GM12878 (cell line): ENCODE measurements at regions not wholly inside any gene's neighbourhood (a gene's known extent, or its start where the extent isn't known, plus 50 kb on each side); places are given as distances from the start of the nearest gene placed in this dataset.

Experiments used
- ATAC-seq: fragments of 200-7000 bp; cut with Tn5 transposase; 3 replicates; pipeline ENCODE4 v1.9.1; 2020; ENCODE audit warnings: mild to moderate bottlenecking, moderate library complexity
- BruUV-seq: library from RNA; stranded (reverse); fragments of 400-500 nt; replicated peaks from 2 replicates; lab custom pipeline; 2021; lab: Mats Ljungman, UMichigan
- CTCF ChIA-PET: fragments of 300-600 bp; sonication (Branson Sonifier 250); formaldehyde crosslinking; extraction: SDS; loops from one replicate; lab custom pipeline; 2021; ENCODE audit warnings: inconsistent platforms; lab: Yijun Ruan, JAX
- POLR2A ChIA-PET: fragments of 350-600 bp; formaldehyde crosslinking; extraction: SDS; loops from one replicate; lab custom pipeline; 2021; ENCODE audit warnings: inconsistent platforms; lab: Charles Lee
- RAD21 ChIA-PET: fragments of 300-600 bp; sonication (Branson Sonifier 250); formaldehyde crosslinking; loops from one replicate; lab custom pipeline; 2023; ENCODE audit warnings: antibody characterized with exemption; ENCODE audit not compliant: unreplicated experiment; lab: Charles Lee
- SMC1A ChIA-PET: fragments of 300-600 bp; sonication (Branson Sonifier 250); formaldehyde crosslinking; loops from one replicate; lab custom pipeline; 2023; ENCODE audit not compliant: unreplicated experiment, uncharacterized antibody; lab: Charles Lee
- DNase-seq: peaks from one replicate; pipeline ENCODE4 v3.0.0-alpha.2; 2011; ENCODE audit warnings: low read depth, low spot score
- FAIRE-seq: peaks from 3 replicates; lab custom pipeline; 2011; peaks lifted over from hg19 to GRCh38; lab: Jason Lieb, UNC
- H2AFZ ChIP-seq: 2 replicates; pipeline ENCODE4 v1.6.0; 2011; ENCODE audit warnings: low read depth, low read length, control low read depth; ENCODE audit not compliant: control insufficient read depth
- H3K27ac ChIP-seq: 2 replicates; pipeline ENCODE4 v1.5.1; 2011; ENCODE audit warnings: control low read depth; ENCODE audit not compliant: control insufficient read depth, insufficient read depth
- H3K27me3 ChIP-seq, 2 experiments: replicated peaks in 1 of 2; 2 replicates each; pipeline versions ENCODE4 v1.6.0 to v1.6.1; 2011; ENCODE audit warnings: low read length in 1 of 2; ENCODE audit not compliant: control insufficient read depth in 2 of 2, insufficient read depth in 2 of 2
- H3K36me3 ChIP-seq, 2 experiments: 2 replicates each; pipeline ENCODE4 v1.5.1; 2011; ENCODE audit warnings: low read length in 1 of 2; ENCODE audit not compliant: control insufficient read depth in 2 of 2, insufficient read depth in 2 of 2
- H3K4me1 ChIP-seq: 2 replicates; pipeline ENCODE4 v1.6.1; 2011; ENCODE audit warnings: mild to moderate bottlenecking, low read length, moderate library complexity, mixed read lengths; ENCODE audit not compliant: control insufficient read depth, insufficient read depth
- H3K4me2 ChIP-seq: 2 replicates; pipeline ENCODE4 v1.6.0; 2011; ENCODE audit warnings: control low read depth; ENCODE audit not compliant: control insufficient read depth, insufficient read depth
- H3K4me3 ChIP-seq: fragments of 200-600 bp; sonication (generic); 2 replicates; pipeline ENCODE4 v1.5.1; 2016
- H3K79me2 ChIP-seq: 2 replicates; pipeline ENCODE4 v1.6.0; 2011; ENCODE audit warnings: low read length; ENCODE audit not compliant: control insufficient read depth, insufficient read depth
- H3K9ac ChIP-seq: 2 replicates; pipeline ENCODE4 v1.8.0; 2011; ENCODE audit warnings: low read length, control low read depth, mixed read lengths; ENCODE audit not compliant: control insufficient read depth, insufficient read depth
- H3K9me3 ChIP-seq: replicated peaks from 3 replicates; pipeline ENCODE4 v1.5.1; 2011; ENCODE audit warnings: mild to moderate bottlenecking, low read length; ENCODE audit not compliant: control insufficient read depth, insufficient read depth
- H4K20me1 ChIP-seq: 2 replicates; pipeline ENCODE4 v1.6.0; 2011; ENCODE audit not compliant: control insufficient read depth, insufficient read depth
- BCL11A ChIP-seq: IDR thresholded peaks from 2 replicates; pipeline ENCODE4 v1.6.1; 2011; ENCODE audit warnings: low read depth, low read length
- IKZF1 ChIP-seq: fragments of 450-650 bp; conservative IDR thresholded peaks from 2 replicates; pipeline ENCODE4 v1.6.1; 2017; ENCODE audit warnings: antibody characterized with exemption, mild to moderate bottlenecking
- IKZF2 ChIP-seq, 2 experiments: fragments of 450-650 bp; IDR thresholded peaks; 2 replicates each; pipeline ENCODE4 v1.6.1; 2017; ENCODE audit warnings: mild to moderate bottlenecking in 2 of 2, moderate library complexity in 2 of 2
- PAX8 ChIP-seq: fragments of 450-650 bp; IDR thresholded peaks from 2 replicates; pipeline ENCODE4 v1.6.1; 2017; ENCODE audit warnings: mild to moderate bottlenecking, moderate library complexity
- SIX5 ChIP-seq: IDR thresholded peaks from 2 replicates; pipeline ENCODE4 v1.6.1; 2011; ENCODE audit warnings: mild to moderate bottlenecking, low read depth, low read length, moderate library complexity; ENCODE audit not compliant: severe bottlenecking
- SMAD5 ChIP-seq: IDR thresholded peaks from 2 replicates; pipeline ENCODE4 v1.6.1; 2016; ENCODE audit warnings: antibody characterized with exemption, low read depth
- TCF12 ChIP-seq: IDR thresholded peaks from 2 replicates; pipeline ENCODE4 v1.6.1; 2011; ENCODE audit warnings: low read depth, mild to moderate bottlenecking, low read length
- WGBS: methylation state at CpG from one replicate; pipeline ENCODE4 v1.1.6; 2016; ENCODE audit warnings: low lambda C conversion rate; ENCODE audit not compliant: insufficient replicate concordance, insufficient coverage; ENCODE audit errors: missing lambda C conversion rate; 5-methylcytosine and 5-hydroxymethylcytosine counted together
- in situ Hi-C: fragments of 300-500 bp; cut with MboI; formaldehyde crosslinking; loops from 9 replicates; pipeline ENCODE4 v1.14.3; 2018; ENCODE audit warnings: mixed read lengths
- intact Hi-C: fragments of 100-400 bp; cut with micrococcal nuclease; formaldehyde crosslinking; loops from one replicate; pipeline ENCODE4 v1.14.2; 2022; ENCODE audit not compliant: unreplicated experiment
- TF ChIP-seq, protein P1 (sequence below): IDR thresholded peaks from 2 replicates; pipeline ENCODE4 v1.6.1; 2012; ENCODE audit warnings: low read depth, low read length, improper control_type of control experiment
- TF ChIP-seq, protein P2 (sequence below): IDR thresholded peaks from 2 replicates; pipeline ENCODE4 v1.6.1; 2012; ENCODE audit warnings: low read length, inconsistent platforms
- TF ChIP-seq, protein P3 (sequence below): IDR thresholded peaks from 2 replicates; pipeline ENCODE4 v1.6.1; 2011; ENCODE audit warnings: borderline replicate concordance, low read depth, mild to moderate bottlenecking, moderate library complexity, low read length; ENCODE audit not compliant: insufficient read depth, poor library complexity, severe bottlenecking

DNA sequence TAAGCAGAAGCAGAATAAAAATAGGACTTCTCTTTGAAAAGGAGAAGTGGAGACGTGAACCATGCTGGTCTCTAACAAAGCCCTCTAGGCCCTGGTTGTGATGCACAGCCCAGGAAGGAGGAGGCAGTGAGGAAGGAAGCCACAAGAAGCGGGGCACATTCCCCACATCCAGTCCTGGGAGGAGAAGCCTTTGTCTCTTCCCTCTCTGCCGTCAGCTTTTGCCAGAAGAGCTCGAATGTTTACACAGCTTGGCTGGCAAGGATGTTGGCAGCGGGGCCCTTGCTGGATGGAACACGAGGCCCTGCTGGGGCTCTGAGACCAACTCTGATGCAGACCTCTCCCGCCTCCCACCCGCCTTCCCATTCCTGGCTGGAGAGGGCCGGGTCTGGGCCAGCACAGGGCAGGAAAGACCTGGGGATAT lies 91.3 kb downstream of the MAF start:
- FAIRE-seq (no peak), ATAC-seq (no peak), DNase-seq (no peak)
- BruUV-seq = no TSS peak
- Histone ChIP-seq H3K4me2 (no peak overlapping the region), H2AFZ (no peak overlapping the region), H3K4me3 (no peak overlapping the region), H3K27ac (no peak overlapping the region), H3K9ac (no peak overlapping the region), H3K27me3 (no peaks in the 10 kb centered on the region), H3K9me3 (no peaks in the 10 kb centered on the region), H3K4me1 (no peaks in the 10 kb centered on the region), H3K36me3 (no peaks in the 10 kb centered on the region), H4K20me1 (no peaks in the 10 kb centered on the region), H3K79me2 (no peaks in the 10 kb centered on the region)
- in situ Hi-C loops = no loop called here
- POLR2A ChIA-PET = no interaction called here
- TF ChIP-seq SIX5 = no peak
- no peak for TF ChIP-seq IKZF1
- no peak for TF ChIP-seq PAX8
- TF ChIP-seq, protein P1, sequence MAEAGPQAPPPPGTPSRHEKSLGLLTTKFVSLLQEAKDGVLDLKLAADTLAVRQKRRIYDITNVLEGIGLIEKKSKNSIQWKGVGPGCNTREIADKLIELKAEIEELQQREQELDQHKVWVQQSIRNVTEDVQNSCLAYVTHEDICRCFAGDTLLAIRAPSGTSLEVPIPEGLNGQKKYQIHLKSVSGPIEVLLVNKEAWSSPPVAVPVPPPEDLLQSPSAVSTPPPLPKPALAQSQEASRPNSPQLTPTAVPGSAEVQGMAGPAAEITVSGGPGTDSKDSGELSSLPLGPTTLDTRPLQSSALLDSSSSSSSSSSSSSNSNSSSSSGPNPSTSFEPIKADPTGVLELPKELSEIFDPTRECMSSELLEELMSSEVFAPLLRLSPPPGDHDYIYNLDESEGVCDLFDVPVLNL = no peak
- SMC1A ChIA-PET = no interaction called here
- CTCF ChIA-PET = no interaction called here
- 7% methylated on average over 9 of the region's 9 CpGs for WGBS
- RAD21 ChIA-PET = no interaction called here
- intact Hi-C loops = no loop called here

DNA sequence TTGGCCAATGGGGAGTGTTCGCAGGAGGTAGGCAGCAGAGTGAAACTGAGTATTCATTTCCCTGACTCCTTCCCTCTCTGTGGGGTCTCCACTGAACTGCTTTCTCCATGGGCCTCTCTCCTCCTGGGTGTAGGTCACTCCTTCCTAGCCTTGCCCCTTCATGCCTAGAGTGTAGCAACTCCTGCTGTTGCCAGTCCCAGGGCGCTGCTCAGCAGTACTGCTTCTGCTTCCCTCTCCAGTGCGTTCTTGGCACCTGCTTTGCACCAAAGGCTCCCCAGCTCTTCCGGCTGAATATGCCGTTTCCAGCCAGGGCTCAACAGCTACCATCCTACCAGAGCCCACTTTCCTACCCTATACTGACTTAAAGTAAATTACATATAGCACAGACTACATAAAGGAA lies 92.2 kb downstream of the MAF start:
- Histone ChIP-seq H3K79me2 (no peaks in the 10 kb centered on the region), H4K20me1 (no peaks in the 10 kb centered on the region), H3K9me3 (no peaks in the 10 kb centered on the region), H3K9ac (no peak overlapping the region), H3K27ac (no peak overlapping the region), H3K4me1 (no peaks in the 10 kb centered on the region), H3K36me3 (no peaks in the 10 kb centered on the region), H2AFZ (no peak overlapping the region), H3K4me3 (no peak overlapping the region), H3K4me2 (no peak overlapping the region), H3K27me3 (no peaks in the 10 kb centered on the region)
- intact Hi-C loops (no loop called here), in situ Hi-C loops (no loop called here)
- CTCF ChIA-PET = no interaction called here
- DNase-seq = no peak
- no peak for ATAC-seq
- no peak for FAIRE-seq
- WGBS = 45% methylated on average over 5 of the region's 5 CpGs
- TF ChIP-seq TCF12 (no peak), SMAD5 (no peak), BCL11A (no peak), IKZF2 (IDR thresholded peaks at IDR 0.05) (no peak)
- TF ChIP-seq, protein P2, sequence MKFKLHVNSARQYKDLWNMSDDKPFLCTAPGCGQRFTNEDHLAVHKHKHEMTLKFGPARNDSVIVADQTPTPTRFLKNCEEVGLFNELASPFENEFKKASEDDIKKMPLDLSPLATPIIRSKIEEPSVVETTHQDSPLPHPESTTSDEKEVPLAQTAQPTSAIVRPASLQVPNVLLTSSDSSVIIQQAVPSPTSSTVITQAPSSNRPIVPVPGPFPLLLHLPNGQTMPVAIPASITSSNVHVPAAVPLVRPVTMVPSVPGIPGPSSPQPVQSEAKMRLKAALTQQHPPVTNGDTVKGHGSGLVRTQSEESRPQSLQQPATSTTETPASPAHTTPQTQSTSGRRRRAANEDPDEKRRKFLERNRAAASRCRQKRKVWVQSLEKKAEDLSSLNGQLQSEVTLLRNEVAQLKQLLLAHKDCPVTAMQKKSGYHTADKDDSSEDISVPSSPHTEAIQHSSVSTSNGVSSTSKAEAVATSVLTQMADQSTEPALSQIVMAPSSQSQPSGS = no peak
- TF ChIP-seq, protein P3, sequence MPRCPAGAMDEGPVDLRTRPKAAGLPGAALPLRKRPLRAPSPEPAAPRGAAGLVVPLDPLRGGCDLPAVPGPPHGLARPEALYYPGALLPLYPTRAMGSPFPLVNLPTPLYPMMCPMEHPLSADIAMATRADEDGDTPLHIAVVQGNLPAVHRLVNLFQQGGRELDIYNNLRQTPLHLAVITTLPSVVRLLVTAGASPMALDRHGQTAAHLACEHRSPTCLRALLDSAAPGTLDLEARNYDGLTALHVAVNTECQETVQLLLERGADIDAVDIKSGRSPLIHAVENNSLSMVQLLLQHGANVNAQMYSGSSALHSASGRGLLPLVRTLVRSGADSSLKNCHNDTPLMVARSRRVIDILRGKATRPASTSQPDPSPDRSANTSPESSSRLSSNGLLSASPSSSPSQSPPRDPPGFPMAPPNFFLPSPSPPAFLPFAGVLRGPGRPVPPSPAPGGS = no peak
- SMC1A ChIA-PET = no interaction called here
- BruUV-seq = no TSS peak
- RAD21 ChIA-PET = no interaction called here
- POLR2A ChIA-PET = no interaction called here
